ENCODE measurements at regions not wholly inside any gene's neighbourhood (a gene's known extent, or its start where the extent isn't known, plus 50 kb on each side); places are given as distances from the start of the nearest gene placed in this dataset.
A peak's percentile ranks its signal among the peaks of the same experiment; 100 is the strongest.
"Not testable (repeated sequence)": the region's sequence is repeated elsewhere in the genome, so short reads cannot be mapped to it uniquely, and the experiment has no call there.

GRCh38 chr21:34219334-34220060 lies 144.3 kb upstream of the KCNE2 start:
- Histone ChIP-seq H3K36me3 (ENCODE audit: control insufficient read depth in 5 of 5, insufficient read depth in 5 of 5, low read length in 5 of 5) (no peaks in the 10 kb centered on the region), H3K9ac (ENCODE audit: low read length in 5 of 5) (no peak overlapping the region), H3K27ac (ENCODE audit: low read depth, low read length) (no peak overlapping the region), H3K4me3 (ENCODE audit: low read depth in 1 of 5, low read length in 5 of 5) (no peak overlapping the region), H3K9me3 (ENCODE audit: control insufficient read depth in 5 of 5, low read length in 5 of 5) (peaks cover 0 to under 1% (median under 1%) of the 10 kb centered on the region in 5 donors), H3K27me3 (ENCODE audit: control insufficient read depth in 5 of 5, insufficient read depth in 4 of 5, low read length in 5 of 5) (no peaks in the 10 kb centered on the region), H3K4me1 (ENCODE audit: control insufficient read depth in 5 of 5, insufficient read depth in 5 of 5, low read length in 5 of 5) (peaks cover 7 to 57% (median 45%) of the 10 kb centered on the region in 5 donors)

GRCh38 chr21:34220556-34221195 lies 143.1 kb upstream of the KCNE2 start:
- no peak overlapping the region for H3K9ac ChIP-seq (ENCODE audit: low read length in 5 of 5)
- no peaks in the 10 kb centered on the region for H3K36me3 ChIP-seq (ENCODE audit: control insufficient read depth in 5 of 5, insufficient read depth in 5 of 5, low read length in 5 of 5)
- H3K4me3 ChIP-seq (ENCODE audit: low read depth in 1 of 5, low read length in 5 of 5): no peak overlapping the region
- H3K27ac ChIP-seq (ENCODE audit: low read depth, low read length): peak overlapping the region; percentile 86
- H3K27me3 ChIP-seq (ENCODE audit: control insufficient read depth in 5 of 5, insufficient read depth in 4 of 5, low read length in 5 of 5): no peaks in the 10 kb centered on the region
- peaks cover 7 to 51% (median 40%) of the 10 kb centered on the region in 5 donors for H3K4me1 ChIP-seq (ENCODE audit: control insufficient read depth in 5 of 5, insufficient read depth in 5 of 5, low read length in 5 of 5)
- H3K9me3 ChIP-seq (ENCODE audit: control insufficient read depth in 5 of 5, low read length in 5 of 5): no peaks in the 10 kb centered on the region

DNA sequence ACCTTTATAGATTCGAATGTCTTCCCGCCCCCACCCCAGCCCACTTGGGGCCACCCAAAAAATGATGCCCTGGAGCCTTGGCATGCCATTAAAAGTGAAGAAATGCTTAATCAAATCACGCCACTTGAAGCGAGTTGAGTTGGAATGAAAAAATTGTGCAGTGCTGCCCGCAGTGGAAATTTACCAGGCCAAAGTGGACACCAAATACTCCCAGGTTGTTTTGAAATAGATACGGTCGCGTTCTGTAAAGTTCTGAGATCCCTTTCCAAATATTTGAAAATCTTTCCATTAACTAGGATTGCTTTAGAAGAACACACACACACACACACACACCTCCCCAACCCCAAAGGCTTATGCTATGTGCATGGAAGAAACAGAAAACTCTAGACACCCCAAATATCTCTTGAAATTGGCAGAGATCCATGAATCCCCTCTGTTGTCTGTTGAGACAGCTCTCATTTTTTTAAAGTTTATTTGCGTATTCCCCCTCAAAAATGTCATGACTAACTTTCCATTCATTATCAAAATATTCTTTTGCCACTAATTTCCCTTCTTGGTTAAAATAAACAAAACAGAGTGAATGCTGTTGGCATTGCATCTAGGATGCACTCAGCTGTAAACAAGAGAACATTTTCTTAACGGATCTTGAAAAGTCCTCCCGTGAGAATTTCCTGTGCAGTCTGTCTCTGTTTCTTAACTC lies 142.3 kb upstream of the KCNE2 start:
- no peaks in the 10 kb centered on the region for H3K9me3 ChIP-seq (ENCODE audit: control insufficient read depth in 5 of 5, low read length in 5 of 5)
- peak overlapping the region in 1 of 5 donors; percentile 12 for H3K9ac ChIP-seq (ENCODE audit: low read length in 5 of 5)
- H3K4me3 ChIP-seq (ENCODE audit: low read depth in 1 of 5, low read length in 5 of 5): peak overlapping the region in 1 of 5 donors; percentile 40
- H3K4me1 ChIP-seq (ENCODE audit: control insufficient read depth in 5 of 5, insufficient read depth in 5 of 5, low read length in 5 of 5): peaks cover 5 to 45% (median 35%) of the 10 kb centered on the region in 5 donors
- peak overlapping the region; percentile 86 for H3K27ac ChIP-seq (ENCODE audit: low read depth, low read length)
- no peaks in the 10 kb centered on the region for H3K27me3 ChIP-seq (ENCODE audit: control insufficient read depth in 5 of 5, insufficient read depth in 4 of 5, low read length in 5 of 5)
- H3K36me3 ChIP-seq (ENCODE audit: control insufficient read depth in 5 of 5, insufficient read depth in 5 of 5, low read length in 5 of 5): no peaks in the 10 kb centered on the region

GRCh38 chr21:34222031-34222335 lies 141.8 kb upstream of the KCNE2 start:
- Histone ChIP-seq H3K9me3 (ENCODE audit: control insufficient read depth in 5 of 5, low read length in 5 of 5) (no peaks in the 10 kb centered on the region), H3K4me1 (ENCODE audit: control insufficient read depth in 5 of 5, insufficient read depth in 5 of 5, low read length in 5 of 5) (peaks cover 2 to 46% (median 32%) of the 10 kb centered on the region in 5 donors), H3K27me3 (ENCODE audit: control insufficient read depth in 5 of 5, insufficient read depth in 4 of 5, low read length in 5 of 5) (no peaks in the 10 kb centered on the region), H3K9ac (ENCODE audit: low read length in 5 of 5) (no peak overlapping the region), H3K27ac (ENCODE audit: low read depth, low read length) (peak overlapping the region; percentile 86), H3K36me3 (ENCODE audit: control insufficient read depth in 5 of 5, insufficient read depth in 5 of 5, low read length in 5 of 5) (no peaks in the 10 kb centered on the region), H3K4me3 (ENCODE audit: low read depth in 1 of 5, low read length in 5 of 5) (peak overlapping the region in 1 of 5 donors; percentile 40)

GRCh38 chr21:34223376-34223775 lies 140.4 kb upstream of the KCNE2 start:
- H3K27me3 ChIP-seq (ENCODE audit: control insufficient read depth in 5 of 5, insufficient read depth in 4 of 5, low read length in 5 of 5): no peaks in the 10 kb centered on the region
- H3K9ac ChIP-seq (ENCODE audit: low read length in 5 of 5): no peak overlapping the region
- H3K4me1 ChIP-seq (ENCODE audit: control insufficient read depth in 5 of 5, insufficient read depth in 5 of 5, low read length in 5 of 5): peaks cover 2 to 53% (median 35%) of the 10 kb centered on the region in 5 donors
- H3K4me3 ChIP-seq (ENCODE audit: low read depth in 1 of 5, low read length in 5 of 5): no peak overlapping the region
- H3K36me3 ChIP-seq (ENCODE audit: control insufficient read depth in 5 of 5, insufficient read depth in 5 of 5, low read length in 5 of 5): no peaks in the 10 kb centered on the region
- H3K27ac ChIP-seq (ENCODE audit: low read depth, low read length): no peak overlapping the region
- no peaks in the 10 kb centered on the region for H3K9me3 ChIP-seq (ENCODE audit: control insufficient read depth in 5 of 5, low read length in 5 of 5)

GRCh38 chr21:34227386-34227852 lies 136.4 kb upstream of the KCNE2 start:
- Histone ChIP-seq H3K36me3 (ENCODE audit: control insufficient read depth in 5 of 5, insufficient read depth in 5 of 5, low read length in 5 of 5) (no peaks in the 10 kb centered on the region), H3K9me3 (ENCODE audit: control insufficient read depth in 5 of 5, low read length in 5 of 5) (no peaks in the 10 kb centered on the region), H3K27ac (ENCODE audit: low read depth, low read length) (no peak overlapping the region), H3K4me1 (ENCODE audit: control insufficient read depth in 5 of 5, insufficient read depth in 5 of 5, low read length in 5 of 5) (peaks cover 0 to 20% (median 10%) of the 10 kb centered on the region in 5 donors), H3K27me3 (ENCODE audit: control insufficient read depth in 5 of 5, insufficient read depth in 4 of 5, low read length in 5 of 5) (no peaks in the 10 kb centered on the region), H3K9ac (ENCODE audit: low read length in 5 of 5) (no peak overlapping the region), H3K4me3 (ENCODE audit: low read depth in 1 of 5, low read length in 5 of 5) (no peak overlapping the region)

DNA sequence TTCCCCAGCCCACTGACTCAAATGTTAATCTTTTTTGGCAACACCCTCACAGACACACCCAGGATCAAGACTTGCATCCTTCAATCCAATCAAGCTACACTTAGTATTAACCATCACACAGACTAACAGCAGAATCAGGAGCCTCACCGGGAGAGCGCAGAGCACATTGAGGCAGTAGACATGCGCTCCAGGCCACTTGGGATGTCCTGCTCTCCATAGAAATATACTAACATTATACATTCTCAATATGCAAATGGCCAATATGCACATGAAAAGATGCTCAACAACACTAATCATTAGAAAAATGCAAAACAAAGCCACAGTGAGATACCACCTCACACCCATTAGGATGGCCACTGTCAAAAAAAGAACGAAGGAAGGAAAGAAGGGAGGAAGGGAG lies 135.0 kb upstream of the KCNE2 start:
- no peak overlapping the region for H3K4me3 ChIP-seq (ENCODE audit: low read depth in 1 of 5, low read length in 5 of 5)
- no peak overlapping the region for H3K27ac ChIP-seq (ENCODE audit: low read depth, low read length)
- no peaks in the 10 kb centered on the region for H3K36me3 ChIP-seq (ENCODE audit: control insufficient read depth in 5 of 5, insufficient read depth in 5 of 5, low read length in 5 of 5)

DNA sequence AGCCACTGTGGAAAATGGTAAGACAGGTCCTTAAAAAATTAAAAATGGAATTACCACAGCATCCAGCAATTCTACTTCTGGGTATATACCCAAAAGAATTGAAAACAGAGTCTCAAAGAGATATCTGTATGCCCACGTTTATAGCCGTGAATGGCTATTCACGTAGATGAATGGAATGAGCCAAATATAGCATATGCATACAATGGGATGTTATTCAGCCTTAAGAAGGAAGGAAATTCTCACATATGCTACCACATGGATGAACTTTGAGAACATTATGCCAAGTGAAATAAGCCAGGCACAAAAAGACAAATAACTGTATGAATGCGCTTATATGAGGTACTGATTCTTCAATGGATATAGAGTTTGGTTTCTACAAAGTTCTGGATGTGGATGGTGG lies 134.5 kb upstream of the KCNE2 start:
- Histone ChIP-seq H3K36me3 (ENCODE audit: control insufficient read depth in 5 of 5, insufficient read depth in 5 of 5, low read length in 5 of 5) (no peaks in the 10 kb centered on the region), H3K27me3 (ENCODE audit: control insufficient read depth in 5 of 5, insufficient read depth in 4 of 5, low read length in 5 of 5) (no peaks in the 10 kb centered on the region), H3K9ac (ENCODE audit: low read length in 5 of 5) (no peak overlapping the region), H3K4me1 (ENCODE audit: control insufficient read depth in 5 of 5, insufficient read depth in 5 of 5, low read length in 5 of 5) (peaks cover 0 to 17% (median 10%) of the 10 kb centered on the region in 5 donors), H3K27ac (ENCODE audit: low read depth, low read length) (no peak overlapping the region), H3K9me3 (ENCODE audit: control insufficient read depth in 5 of 5, low read length in 5 of 5) (no peaks in the 10 kb centered on the region), H3K4me3 (ENCODE audit: low read depth in 1 of 5, low read length in 5 of 5) (no peak overlapping the region)

More for the DNA sequence above, 135.0 kb upstream of the KCNE2 start:
- no peak overlapping the region for H3K9ac ChIP-seq (ENCODE audit: low read length in 5 of 5)
- H3K9me3 ChIP-seq (ENCODE audit: control insufficient read depth in 5 of 5, low read length in 5 of 5): no peaks in the 10 kb centered on the region
- no peaks in the 10 kb centered on the region for H3K27me3 ChIP-seq (ENCODE audit: control insufficient read depth in 5 of 5, insufficient read depth in 4 of 5, low read length in 5 of 5)
- H3K4me1 ChIP-seq (ENCODE audit: control insufficient read depth in 5 of 5, insufficient read depth in 5 of 5, low read length in 5 of 5): peaks cover 0 to 17% (median 10%) of the 10 kb centered on the region in 5 donors

DNA sequence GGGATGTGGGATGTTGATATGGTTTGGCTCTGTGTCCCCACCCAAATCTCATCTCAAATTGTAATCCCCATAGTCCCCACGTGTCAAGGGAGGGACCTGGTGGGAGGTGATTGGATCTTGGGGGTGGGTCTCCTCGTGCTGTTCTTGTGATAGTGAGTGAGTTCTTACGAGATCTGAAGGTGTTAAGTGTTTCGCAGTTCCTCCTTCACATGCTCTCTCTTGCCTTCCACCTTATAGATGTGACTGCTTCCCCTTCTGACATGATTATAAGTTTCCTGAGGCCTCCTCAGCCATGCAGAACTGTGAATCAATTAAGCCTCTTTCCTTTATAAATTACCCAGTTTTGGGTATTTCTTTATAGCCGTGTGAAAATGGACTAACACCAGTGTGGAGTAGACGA lies 130.1 kb upstream of the KCNE2 start:
- H3K9ac ChIP-seq (ENCODE audit: low read length in 5 of 5); H3K27me3 ChIP-seq (ENCODE audit: control insufficient read depth in 5 of 5, insufficient read depth in 4 of 5, low read length in 5 of 5); H3K4me3 ChIP-seq (ENCODE audit: low read depth in 1 of 5, low read length in 5 of 5): not testable (repeated sequence)

GRCh38 chr21:34235514-34235913 lies 128.3 kb upstream of the KCNE2 start:
- H3K4me3 ChIP-seq (ENCODE audit: low read depth in 1 of 5, low read length in 5 of 5): no peak overlapping the region
- no peaks in the 10 kb centered on the region for H3K9me3 ChIP-seq (ENCODE audit: control insufficient read depth in 5 of 5, low read length in 5 of 5)
- no peak overlapping the region for H3K9ac ChIP-seq (ENCODE audit: low read length in 5 of 5)
- no peak overlapping the region for H3K27ac ChIP-seq (ENCODE audit: low read depth, low read length)
- no peaks in the 10 kb centered on the region for H3K27me3 ChIP-seq (ENCODE audit: control insufficient read depth in 5 of 5, insufficient read depth in 4 of 5, low read length in 5 of 5)
- no peaks in the 10 kb centered on the region for H3K36me3 ChIP-seq (ENCODE audit: control insufficient read depth in 5 of 5, insufficient read depth in 5 of 5, low read length in 5 of 5)
- no peaks in the 10 kb centered on the region for H3K4me1 ChIP-seq (ENCODE audit: control insufficient read depth in 5 of 5, insufficient read depth in 5 of 5, low read length in 5 of 5)

More for the DNA sequence above, 130.1 kb upstream of the KCNE2 start:
- H3K27ac ChIP-seq (ENCODE audit: low read depth, low read length); H3K4me1 ChIP-seq (ENCODE audit: control insufficient read depth in 5 of 5, insufficient read depth in 5 of 5, low read length in 5 of 5); H3K9me3 ChIP-seq (ENCODE audit: control insufficient read depth in 5 of 5, low read length in 5 of 5); H3K36me3 ChIP-seq (ENCODE audit: control insufficient read depth in 5 of 5, insufficient read depth in 5 of 5, low read length in 5 of 5): not testable (repeated sequence)

Measured in subcutaneous abdominal adipose tissue (tissue), 5 donors.